ENCODE measurements at regions not wholly inside any gene's neighbourhood (a gene's known extent, or its start where the extent isn't known, plus 50 kb on each side); places are given as distances from the start of the nearest gene placed in this dataset.
A peak's percentile ranks its signal among the peaks of the same experiment; 100 is the strongest.

- no peak overlapping the region for H3K27ac ChIP-seq (ENCODE audit: low read length)
- no peaks in the 10 kb centered on the region for H3K27me3 ChIP-seq (ENCODE audit: low read length)
- H4K20me1 ChIP-seq (ENCODE audit: insufficient read depth, low read depth, low read length): no peaks in the 10 kb centered on the region
- H3K9me2 ChIP-seq (replicated peaks; ENCODE audit: insufficient read depth, low read length): no peaks in the 10 kb centered on the region
- no peaks in the 10 kb centered on the region for H3K79me2 ChIP-seq (ENCODE audit: low read length)
- no peaks in the 10 kb centered on the region for H3K9me3 ChIP-seq (ENCODE audit: low read length)
- no peak overlapping the region for H3K4me2 ChIP-seq (ENCODE audit: low read depth, low read length, poor library complexity, severe bottlenecking)
- H2AFZ ChIP-seq (ENCODE audit: low read length): peak overlapping the region; percentile 17
- H3K36me3 ChIP-seq (ENCODE audit: insufficient read depth, low read length): no peaks in the 10 kb centered on the region
- no peak overlapping the region for H3K9ac ChIP-seq (ENCODE audit: low read length)
- no peak for DNase-seq
- H3K4me1 ChIP-seq (ENCODE audit: low read length): no peaks in the 10 kb centered on the region; the same call in 1 of the 2 replicates
- H3K4me3 ChIP-seq (ENCODE audit: low read length): no peak overlapping the region
Observed at GRCh38 chr6:67231092-67231491, 1404.0 kb upstream of the ADGRB3 start.

GRCh38 chr6:67224989-67225388, 1410.1 kb upstream of the ADGRB3 start:
- no peaks in the 10 kb centered on the region for H3K9me3 ChIP-seq (ENCODE audit: low read length)
- no peaks in the 10 kb centered on the region for H4K20me1 ChIP-seq (ENCODE audit: insufficient read depth, low read depth, low read length)
- no peaks in the 10 kb centered on the region for H3K27me3 ChIP-seq (ENCODE audit: low read length)
- no peak overlapping the region for H3K9ac ChIP-seq (ENCODE audit: low read length)
- H3K36me3 ChIP-seq (ENCODE audit: insufficient read depth, low read length): no peaks in the 10 kb centered on the region
- no peak overlapping the region for H3K4me3 ChIP-seq (ENCODE audit: low read length)
- peak overlapping the region; percentile 30; the same call in 1 of the 2 replicates for H2AFZ ChIP-seq (ENCODE audit: low read length)
- no peak overlapping the region for H3K4me2 ChIP-seq (ENCODE audit: low read depth, low read length, poor library complexity, severe bottlenecking)
- DNase-seq: no peak
- no peaks in the 10 kb centered on the region for H3K79me2 ChIP-seq (ENCODE audit: low read length)
- no peaks in the 10 kb centered on the region; the same call in 1 of the 2 replicates for H3K4me1 ChIP-seq (ENCODE audit: low read length)
- H3K27ac ChIP-seq (ENCODE audit: low read length): no peak overlapping the region
- no peaks in the 10 kb centered on the region for H3K9me2 ChIP-seq (replicated peaks; ENCODE audit: insufficient read depth, low read length)

GRCh38 chr6:67221226-67221625, 1413.9 kb upstream of the ADGRB3 start:
- Histone ChIP-seq H3K9me3 (ENCODE audit: low read length) (no peaks in the 10 kb centered on the region), H3K27me3 (ENCODE audit: low read length) (no peaks in the 10 kb centered on the region), H3K4me2 (ENCODE audit: low read depth, low read length, poor library complexity, severe bottlenecking) (no peak overlapping the region), H3K27ac (ENCODE audit: low read length) (no peak overlapping the region), H3K9ac (ENCODE audit: low read length) (no peak overlapping the region), H3K4me3 (ENCODE audit: low read length) (no peak overlapping the region), H4K20me1 (ENCODE audit: insufficient read depth, low read depth, low read length) (no peaks in the 10 kb centered on the region), H3K36me3 (ENCODE audit: insufficient read depth, low read length) (no peaks in the 10 kb centered on the region), H3K79me2 (ENCODE audit: low read length) (no peaks in the 10 kb centered on the region), H3K9me2 (replicated peaks; ENCODE audit: insufficient read depth, low read length) (no peaks in the 10 kb centered on the region), H3K4me1 (ENCODE audit: low read length) (no peaks in the 10 kb centered on the region; the same call in 1 of the 2 replicates), H2AFZ (ENCODE audit: low read length) (no peak overlapping the region)
- DNase-seq: no peak

GRCh38 chr6:67219346-67219745, 1415.7 kb upstream of the ADGRB3 start:
- Histone ChIP-seq H3K9me2 (replicated peaks; ENCODE audit: insufficient read depth, low read length) (no peaks in the 10 kb centered on the region), H3K79me2 (ENCODE audit: low read length) (no peaks in the 10 kb centered on the region), H3K36me3 (ENCODE audit: insufficient read depth, low read length) (no peaks in the 10 kb centered on the region), H2AFZ (ENCODE audit: low read length) (peak overlapping the region; percentile 58), H3K9ac (ENCODE audit: low read length) (no peak overlapping the region), H3K27me3 (ENCODE audit: low read length) (no peaks in the 10 kb centered on the region), H3K27ac (ENCODE audit: low read length) (no peak overlapping the region), H3K4me3 (ENCODE audit: low read length) (no peak overlapping the region), H4K20me1 (ENCODE audit: insufficient read depth, low read depth, low read length) (no peaks in the 10 kb centered on the region), H3K4me2 (ENCODE audit: low read depth, low read length, poor library complexity, severe bottlenecking) (no peak overlapping the region), H3K4me1 (ENCODE audit: low read length) (no peaks in the 10 kb centered on the region), H3K9me3 (ENCODE audit: low read length) (no peaks in the 10 kb centered on the region)
- no peak for DNase-seq

- H3K27me3 ChIP-seq (ENCODE audit: low read length): no peaks in the 10 kb centered on the region
- H3K27ac ChIP-seq (ENCODE audit: low read length): no peak overlapping the region
- H3K9me3 ChIP-seq (ENCODE audit: low read length): no peaks in the 10 kb centered on the region
- H4K20me1 ChIP-seq (ENCODE audit: insufficient read depth, low read depth, low read length): no peaks in the 10 kb centered on the region
- no peaks in the 10 kb centered on the region for H3K36me3 ChIP-seq (ENCODE audit: insufficient read depth, low read length)
- DNase-seq: no peak
- H3K4me2 ChIP-seq (ENCODE audit: low read depth, low read length, poor library complexity, severe bottlenecking): no peak overlapping the region
- no peaks in the 10 kb centered on the region for H3K79me2 ChIP-seq (ENCODE audit: low read length)
- no peaks in the 10 kb centered on the region for H3K4me1 ChIP-seq (ENCODE audit: low read length)
- H3K9ac ChIP-seq (ENCODE audit: low read length): no peak overlapping the region
- no peaks in the 10 kb centered on the region for H3K9me2 ChIP-seq (replicated peaks; ENCODE audit: insufficient read depth, low read length)
- peak overlapping the region; percentile 63 for H2AFZ ChIP-seq (ENCODE audit: low read length)
- no peak overlapping the region for H3K4me3 ChIP-seq (ENCODE audit: low read length)
Observed at GRCh38 chr6:67212584-67212983, 1422.5 kb upstream of the ADGRB3 start.

GRCh38 chr6:67210450-67210849, 1424.6 kb upstream of the ADGRB3 start:
- H3K9me3 ChIP-seq (ENCODE audit: low read length): no peaks in the 10 kb centered on the region
- H3K4me2 ChIP-seq (ENCODE audit: low read depth, low read length, poor library complexity, severe bottlenecking): no peak overlapping the region
- H4K20me1 ChIP-seq (ENCODE audit: insufficient read depth, low read depth, low read length): no peaks in the 10 kb centered on the region
- no peak overlapping the region for H3K4me3 ChIP-seq (ENCODE audit: low read length)
- no peaks in the 10 kb centered on the region for H3K4me1 ChIP-seq (ENCODE audit: low read length)
- H3K79me2 ChIP-seq (ENCODE audit: low read length): no peaks in the 10 kb centered on the region
- no peaks in the 10 kb centered on the region for H3K36me3 ChIP-seq (ENCODE audit: insufficient read depth, low read length)
- H3K9ac ChIP-seq (ENCODE audit: low read length): no peak overlapping the region
- no peak overlapping the region for H3K27ac ChIP-seq (ENCODE audit: low read length)
- no peaks in the 10 kb centered on the region for H3K9me2 ChIP-seq (replicated peaks; ENCODE audit: insufficient read depth, low read length)
- 0 out of 2 replicates have a peak overlapping the region, but pooled peaks have one; percentile 1 for H2AFZ ChIP-seq (ENCODE audit: low read length)
- no peak for DNase-seq
- H3K27me3 ChIP-seq (ENCODE audit: low read length): no peaks in the 10 kb centered on the region

GRCh38 chr6:67201563-67201962, 1433.5 kb upstream of the ADGRB3 start:
- no peak for DNase-seq
- H3K9me3 ChIP-seq (ENCODE audit: low read length): peaks cover 5% of the 10 kb centered on the region; the same call in 1 of the 2 replicates
- no peak overlapping the region; the same call in 1 of the 2 replicates for H2AFZ ChIP-seq (ENCODE audit: low read length)
- H4K20me1 ChIP-seq (ENCODE audit: insufficient read depth, low read depth, low read length): no peaks in the 10 kb centered on the region
- no peaks in the 10 kb centered on the region for H3K36me3 ChIP-seq (ENCODE audit: insufficient read depth, low read length)
- no peak overlapping the region for H3K4me3 ChIP-seq (ENCODE audit: low read length)
- H3K79me2 ChIP-seq (ENCODE audit: low read length): no peaks in the 10 kb centered on the region
- H3K27me3 ChIP-seq (ENCODE audit: low read length): no peaks in the 10 kb centered on the region
- H3K4me2 ChIP-seq (ENCODE audit: low read depth, low read length, poor library complexity, severe bottlenecking): no peak overlapping the region
- H3K9me2 ChIP-seq (replicated peaks; ENCODE audit: insufficient read depth, low read length): no peaks in the 10 kb centered on the region
- H3K4me1 ChIP-seq (ENCODE audit: low read length): peaks cover 3% of the 10 kb centered on the region; the same call in 1 of the 2 replicates
- no peak overlapping the region for H3K27ac ChIP-seq (ENCODE audit: low read length)
- H3K9ac ChIP-seq (ENCODE audit: low read length): no peak overlapping the region

- Histone ChIP-seq H3K4me3 (ENCODE audit: low read length) (no peak overlapping the region), H4K20me1 (ENCODE audit: insufficient read depth, low read depth, low read length) (no peaks in the 10 kb centered on the region), H3K36me3 (ENCODE audit: insufficient read depth, low read length) (no peaks in the 10 kb centered on the region), H3K4me1 (ENCODE audit: low read length) (peaks cover 3% of the 10 kb centered on the region; the same call in 1 of the 2 replicates), H3K9me3 (ENCODE audit: low read length) (peaks cover 5% of the 10 kb centered on the region; the same call in 1 of the 2 replicates), H3K9ac (ENCODE audit: low read length) (no peak overlapping the region), H2AFZ (ENCODE audit: low read length) (peak overlapping the region; percentile 36), H3K9me2 (replicated peaks; ENCODE audit: insufficient read depth, low read length) (no peaks in the 10 kb centered on the region), H3K4me2 (ENCODE audit: low read depth, low read length, poor library complexity, severe bottlenecking) (no peak overlapping the region), H3K27me3 (ENCODE audit: low read length) (no peaks in the 10 kb centered on the region), H3K79me2 (ENCODE audit: low read length) (no peaks in the 10 kb centered on the region), H3K27ac (ENCODE audit: low read length) (no peak overlapping the region)
- DNase-seq: no peak
Observed at GRCh38 chr6:67200626-67201403, 1434.3 kb upstream of the ADGRB3 start.

Data from Karpas-422 (cell line).